ENCODE measurements at regions not wholly inside any gene's neighbourhood (a gene's known extent, or its start where the extent isn't known, plus 50 kb on each side); places are given as distances from the start of the nearest gene placed in this dataset.

- TF ChIP-seq POLR2A (IDR thresholded peaks at IDR 0.05), result no peak
- TF ChIP-seq, protein P1, sequence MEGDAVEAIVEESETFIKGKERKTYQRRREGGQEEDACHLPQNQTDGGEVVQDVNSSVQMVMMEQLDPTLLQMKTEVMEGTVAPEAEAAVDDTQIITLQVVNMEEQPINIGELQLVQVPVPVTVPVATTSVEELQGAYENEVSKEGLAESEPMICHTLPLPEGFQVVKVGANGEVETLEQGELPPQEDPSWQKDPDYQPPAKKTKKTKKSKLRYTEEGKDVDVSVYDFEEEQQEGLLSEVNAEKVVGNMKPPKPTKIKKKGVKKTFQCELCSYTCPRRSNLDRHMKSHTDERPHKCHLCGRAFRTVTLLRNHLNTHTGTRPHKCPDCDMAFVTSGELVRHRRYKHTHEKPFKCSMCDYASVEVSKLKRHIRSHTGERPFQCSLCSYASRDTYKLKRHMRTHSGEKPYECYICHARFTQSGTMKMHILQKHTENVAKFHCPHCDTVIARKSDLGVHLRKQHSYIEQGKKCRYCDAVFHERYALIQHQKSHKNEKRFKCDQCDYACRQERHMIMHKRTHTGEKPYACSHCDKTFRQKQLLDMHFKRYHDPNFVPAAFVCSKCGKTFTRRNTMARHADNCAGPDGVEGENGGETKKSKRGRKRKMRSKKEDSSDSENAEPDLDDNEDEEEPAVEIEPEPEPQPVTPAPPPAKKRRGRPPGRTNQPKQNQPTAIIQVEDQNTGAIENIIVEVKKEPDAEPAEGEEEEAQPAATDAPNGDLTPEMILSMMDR (IDR thresholded peaks at IDR 0.05), result no peak
Measured at GRCh38 chr3:30548600-30548999, 57.8 kb upstream of the TGFBR2 start.
